Fibroblast of lung (primary cell): ENCODE measurements at regions not wholly inside any gene's neighbourhood (a gene's known extent, or its start where the extent isn't known, plus 50 kb on each side); places are given as distances from the start of the nearest gene placed in this dataset.

Experiments used
- EZH2 ChIP-seq: IDR thresholded peaks from 2 replicates; pipeline ENCODE4 v1.5.1; 2012; ENCODE audit warnings: low read length, control low read depth, mild to moderate bottlenecking; ENCODE audit errors: missing control alignments
- TF ChIP-seq, protein P1 (sequence below), 2 donors: IDR thresholded peaks in 1 of 2; conservative IDR thresholded peaks in 1 of 2; 1 replicate in 1 of 2; 2 replicates in 1 of 2; pipeline ENCODE4 v1.5.1; 2011 to 2012; ENCODE audit warnings: low read length in 2 of 2, control low read depth in 1 of 2, inconsistent platforms in 1 of 2, low read depth in 1 of 2, mild to moderate bottlenecking in 1 of 2

DNA sequence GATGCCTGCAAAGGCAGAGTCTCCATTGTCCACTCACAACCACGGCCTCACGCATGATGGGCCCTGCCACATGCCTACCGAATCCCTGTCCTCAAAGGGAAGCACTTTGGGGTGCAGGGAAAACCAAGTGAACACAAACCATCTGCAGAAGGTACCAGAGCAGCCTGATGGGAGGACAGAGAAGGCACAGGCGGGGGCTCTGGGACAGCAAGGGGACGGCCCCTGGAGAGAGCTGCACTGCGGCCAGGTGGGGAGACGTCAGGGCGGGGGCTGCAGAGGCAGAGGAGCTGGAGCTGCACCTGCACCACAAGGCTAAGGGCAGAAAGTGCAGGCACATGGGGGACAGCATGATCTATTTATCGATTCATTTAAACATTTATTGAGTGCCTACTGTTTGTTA is 1056.0 kb downstream of the TBC1D22A start:
- TF ChIP-seq, protein P1, sequence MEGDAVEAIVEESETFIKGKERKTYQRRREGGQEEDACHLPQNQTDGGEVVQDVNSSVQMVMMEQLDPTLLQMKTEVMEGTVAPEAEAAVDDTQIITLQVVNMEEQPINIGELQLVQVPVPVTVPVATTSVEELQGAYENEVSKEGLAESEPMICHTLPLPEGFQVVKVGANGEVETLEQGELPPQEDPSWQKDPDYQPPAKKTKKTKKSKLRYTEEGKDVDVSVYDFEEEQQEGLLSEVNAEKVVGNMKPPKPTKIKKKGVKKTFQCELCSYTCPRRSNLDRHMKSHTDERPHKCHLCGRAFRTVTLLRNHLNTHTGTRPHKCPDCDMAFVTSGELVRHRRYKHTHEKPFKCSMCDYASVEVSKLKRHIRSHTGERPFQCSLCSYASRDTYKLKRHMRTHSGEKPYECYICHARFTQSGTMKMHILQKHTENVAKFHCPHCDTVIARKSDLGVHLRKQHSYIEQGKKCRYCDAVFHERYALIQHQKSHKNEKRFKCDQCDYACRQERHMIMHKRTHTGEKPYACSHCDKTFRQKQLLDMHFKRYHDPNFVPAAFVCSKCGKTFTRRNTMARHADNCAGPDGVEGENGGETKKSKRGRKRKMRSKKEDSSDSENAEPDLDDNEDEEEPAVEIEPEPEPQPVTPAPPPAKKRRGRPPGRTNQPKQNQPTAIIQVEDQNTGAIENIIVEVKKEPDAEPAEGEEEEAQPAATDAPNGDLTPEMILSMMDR (conservative IDR thresholded peaks at IDR 0.05 in 1 of 2, IDR thresholded peaks at IDR 0.05 in 1 of 2; ENCODE audit: low read depth in 1 of 2, low read length in 2 of 2), result no peak
- no peak for TF ChIP-seq EZH2
